ENCODE measurements at regions not wholly inside any gene's neighbourhood (a gene's known extent, or its start where the extent isn't known, plus 50 kb on each side); places are given as distances from the start of the nearest gene placed in this dataset.

- peak; percentile 25; the same call in 1 of the 2 replicates for TF ChIP-seq CTCF (conservative IDR thresholded peaks at IDR 0.05; ENCODE audit: low read depth, low read length)
- no peak for TF ChIP-seq EZH2 (IDR thresholded peaks at IDR 0.05; ENCODE audit: borderline replicate concordance, low read depth, low read length, poor library complexity, severe bottlenecking)
These were observed 1148.8 kb upstream of the ADGRL4 start for GRCh38 chr1:80155371-80155770.

All from A673 (cell line).